ENCODE measurements at regions not wholly inside any gene's neighbourhood (a gene's known extent, or its start where the extent isn't known, plus 50 kb on each side); places are given as distances from the start of the nearest gene placed in this dataset.

DNA sequence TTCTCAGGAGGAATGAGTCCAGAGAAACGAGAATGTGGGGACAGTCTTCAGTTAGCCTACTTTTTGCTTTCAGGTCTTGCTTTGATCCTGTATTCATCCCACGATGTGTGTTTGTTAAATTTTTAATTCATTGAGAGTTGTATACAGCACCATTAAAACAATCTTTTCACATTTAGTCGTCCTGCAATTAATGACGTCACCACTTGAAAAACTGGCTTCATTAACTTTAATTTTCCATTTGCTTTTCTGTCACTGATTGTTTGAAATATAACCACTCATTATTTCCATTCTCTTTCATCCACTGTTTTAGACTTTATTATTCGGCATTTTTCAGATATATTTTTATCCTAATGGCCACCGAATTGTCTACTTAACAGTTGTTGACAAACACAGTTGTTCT, 146.9 kb downstream of the TFEC start:
- DNase-seq = no peak

DNA sequence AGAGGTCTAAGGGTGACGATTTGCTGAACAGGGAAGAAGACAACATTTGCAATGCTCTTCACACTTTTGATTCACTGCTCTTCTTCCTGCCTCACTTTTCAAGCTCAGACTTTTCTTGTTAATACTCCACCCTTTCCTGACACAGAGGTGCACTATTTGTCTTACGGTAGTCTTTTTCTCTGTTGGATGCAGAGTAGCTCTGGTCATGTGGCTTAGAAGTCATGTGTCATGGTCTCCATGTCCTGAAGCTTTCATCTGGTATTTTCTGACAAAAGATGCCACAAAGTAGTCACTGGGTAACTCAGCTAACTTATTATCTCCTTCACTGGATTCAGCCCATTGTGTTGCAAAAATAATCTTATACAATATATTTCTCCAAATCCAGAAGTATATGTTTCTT, 149.1 kb downstream of the TFEC start:
- DNase-seq = no peak

- no peak for DNase-seq
These were observed 151.4 kb downstream of the TFEC start for GRCh38 chr7:115879171-115879570.

- no peak for DNase-seq
These were observed 160.8 kb downstream of the TFEC start for GRCh38 chr7:115869801-115870200.

- no peak for DNase-seq
These were observed 161.4 kb downstream of the TFEC start for GRCh38 chr7:115869190-115869589.

- DNase-seq = peak; percentile 23
These were observed 162.2 kb downstream of the TFEC start for GRCh38 chr7:115868369-115868768.

- no peak for DNase-seq
These were observed 166.5 kb downstream of the TFEC start for GRCh38 chr7:115864082-115864481.

DNA sequence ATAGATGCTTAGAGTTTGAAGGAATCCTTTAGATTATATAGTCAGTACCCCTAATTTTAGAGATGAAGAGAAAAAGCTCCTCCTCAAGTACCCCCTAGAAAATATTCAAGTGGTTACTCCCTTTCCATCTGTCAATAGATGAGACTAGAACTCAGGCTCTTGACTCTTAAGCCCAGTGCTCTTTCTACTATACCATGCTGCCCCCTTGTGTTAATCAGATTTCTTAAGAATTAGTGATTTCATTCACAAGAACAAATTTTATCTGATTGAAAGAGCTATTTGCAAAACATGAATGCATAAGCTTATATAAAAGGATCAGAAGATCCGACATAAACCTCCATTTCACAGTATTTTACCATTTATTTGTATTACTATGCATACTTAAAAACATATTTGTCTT, 179.3 kb downstream of the TFEC start:
- peak; percentile 86 for DNase-seq

GRCh38 chr7:115850774-115851173, 179.8 kb downstream of the TFEC start:
- no peak for DNase-seq

DNA sequence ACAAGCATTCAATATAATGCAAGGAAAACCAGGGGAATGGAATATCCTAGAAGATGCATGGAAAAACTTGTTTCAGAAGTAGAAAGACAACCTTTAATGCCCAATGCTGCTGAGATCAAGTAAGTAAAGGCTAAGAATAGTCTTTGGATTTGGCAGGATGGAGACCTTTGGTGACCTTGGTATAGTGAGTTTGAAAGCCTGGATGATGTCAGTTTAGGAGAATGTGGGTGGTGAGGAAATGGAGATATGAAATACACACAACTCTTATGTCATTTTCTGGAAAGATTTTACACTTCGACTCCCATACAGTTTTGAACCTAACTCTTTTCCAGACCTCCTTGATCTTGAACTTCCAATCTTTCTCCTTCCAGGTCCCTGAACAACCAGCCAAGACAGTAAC, 185.7 kb downstream of the TFEC start:
- DNase-seq = no peak

- no peak for DNase-seq
These were observed 189.9 kb downstream of the TFEC start for GRCh38 chr7:115840702-115841101.

DNA sequence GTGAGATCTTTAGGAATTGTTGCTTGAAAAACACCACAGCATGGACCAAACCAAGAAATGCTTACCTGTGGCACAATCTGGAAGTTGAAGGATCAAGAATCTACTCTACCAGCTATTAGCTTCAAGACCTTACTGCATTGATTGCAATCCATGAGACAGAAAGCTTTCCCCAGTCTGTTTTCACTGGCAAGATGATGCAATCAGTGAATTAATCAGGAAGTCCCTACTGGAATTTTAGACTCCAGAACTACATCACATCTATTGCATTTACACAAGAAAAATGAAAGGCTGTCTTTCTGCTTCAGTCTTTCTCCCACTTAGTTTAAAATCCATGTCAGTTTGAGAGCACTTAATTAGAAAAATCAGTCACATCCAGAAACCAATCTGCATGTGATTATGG, 191.7 kb downstream of the TFEC start:
- DNase-seq = peak; percentile 14

GRCh38 chr7:115831371-115831770, 199.2 kb downstream of the TFEC start:
- no peak for DNase-seq

DNA sequence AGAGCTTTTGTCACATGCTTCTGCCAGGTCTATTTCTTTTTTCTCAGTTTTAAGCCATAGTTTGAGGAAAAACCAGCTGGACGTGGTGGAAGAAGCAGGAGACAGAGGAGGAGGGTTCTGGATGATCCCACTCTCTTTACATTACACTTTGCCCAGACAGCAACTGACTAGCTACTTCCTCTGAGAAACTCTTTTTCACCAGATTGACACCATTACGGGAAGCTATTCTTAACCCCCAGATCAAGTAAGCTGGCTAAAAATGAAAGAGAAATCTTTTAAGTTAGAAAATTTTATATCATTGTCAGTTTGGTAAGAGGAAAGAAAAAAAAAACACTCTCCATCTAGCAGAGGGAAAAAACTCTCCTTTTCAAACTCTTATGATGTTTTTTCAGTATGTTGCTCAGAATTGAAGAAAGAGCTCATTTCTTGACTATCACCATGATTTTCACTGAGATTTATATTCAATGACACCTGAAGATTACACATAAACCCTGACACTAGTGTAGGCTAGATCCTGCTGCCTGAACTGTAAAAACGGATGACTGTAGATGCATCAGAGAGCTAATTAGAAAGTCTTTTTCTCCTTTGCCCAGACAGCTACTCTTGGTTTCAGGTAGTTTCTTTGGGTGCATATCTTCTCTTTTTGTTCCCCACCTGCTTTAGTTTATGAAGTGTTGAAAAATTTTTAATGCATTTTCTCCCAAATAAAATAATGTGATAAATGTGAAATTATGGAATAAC, 203.1 kb downstream of the TFEC start:
- no peak for DNase-seq

DNA sequence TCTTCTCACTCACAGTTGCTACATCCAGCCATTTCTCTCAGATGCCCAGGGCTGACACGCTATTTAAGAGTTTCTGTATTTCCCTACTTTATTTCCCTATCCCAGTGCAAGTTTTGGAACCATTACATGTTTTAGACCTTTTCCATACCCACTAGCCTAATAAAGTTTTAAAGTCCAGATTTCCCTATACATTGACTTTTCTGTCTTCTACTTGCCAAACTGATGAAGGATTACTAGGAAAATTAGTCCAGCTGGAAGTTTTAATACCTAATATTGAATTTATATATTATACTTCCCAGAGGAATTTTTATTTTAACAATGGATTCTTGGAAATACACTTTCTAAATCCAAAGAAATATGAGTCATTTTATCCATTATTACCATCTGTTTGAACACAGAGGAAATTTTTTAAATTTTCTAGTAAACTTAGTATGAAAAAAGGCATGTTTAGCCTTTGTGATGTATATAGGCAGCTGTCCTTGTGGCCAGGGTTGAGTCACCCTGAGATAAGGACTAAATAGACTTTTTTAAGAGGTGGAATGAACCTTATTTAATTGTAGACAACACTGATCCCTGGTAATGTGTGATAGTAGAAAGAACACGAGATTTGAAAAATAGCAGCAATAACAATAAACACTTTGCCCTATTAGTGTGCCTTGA, 205.0 kb downstream of the TFEC start:
- DNase-seq = no peak

- DNase-seq = no peak
These were observed 207.8 kb downstream of the TFEC start for GRCh38 chr7:115822801-115823200.

GRCh38 chr7:115822380-115822779, 208.2 kb downstream of the TFEC start:
- no peak for DNase-seq

DNA sequence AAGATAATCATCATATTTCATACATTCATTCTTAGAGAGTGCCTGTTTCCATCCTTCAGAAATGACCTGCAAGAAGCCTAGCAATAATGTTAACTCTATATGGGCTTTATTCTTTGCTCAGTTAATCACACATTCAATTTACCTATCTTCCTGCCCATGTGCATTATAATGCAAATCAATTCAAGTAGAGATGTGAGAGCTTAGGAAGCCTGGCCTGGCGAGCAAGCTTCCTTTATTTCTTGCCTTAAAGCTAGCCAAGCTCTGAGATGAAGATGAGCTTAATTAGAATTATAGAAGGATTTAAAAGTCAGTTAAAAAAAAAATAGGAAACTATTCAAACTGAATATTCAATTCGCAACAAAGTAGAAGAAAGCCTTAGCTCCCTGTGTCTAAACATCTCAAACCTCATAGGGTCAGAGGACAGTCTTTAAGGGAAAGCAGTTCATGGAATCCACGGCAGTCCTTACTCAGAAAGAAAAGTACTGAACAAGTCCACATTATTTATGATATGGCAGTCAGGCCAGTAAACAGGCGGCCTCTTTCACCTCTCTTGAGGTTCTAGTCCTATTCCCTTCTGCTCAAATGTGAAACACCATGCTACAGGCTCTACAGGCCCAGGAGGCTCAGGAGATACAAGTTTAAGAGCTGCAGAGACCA, 214.1 kb downstream of the TFEC start:
- no peak for DNase-seq

- no peak for DNase-seq
These were observed 217.8 kb downstream of the TFEC start for GRCh38 chr7:115812794-115813193.

GRCh38 chr7:115805458-115805857, 225.1 kb downstream of the TFEC start:
- DNase-seq = no peak

GRCh38 chr7:115802415-115802814, 228.1 kb downstream of the TFEC start:
- no peak for DNase-seq

- DNase-seq = no peak
These were observed 231.1 kb downstream of the TFEC start for GRCh38 chr7:115799430-115799829.

DNA sequence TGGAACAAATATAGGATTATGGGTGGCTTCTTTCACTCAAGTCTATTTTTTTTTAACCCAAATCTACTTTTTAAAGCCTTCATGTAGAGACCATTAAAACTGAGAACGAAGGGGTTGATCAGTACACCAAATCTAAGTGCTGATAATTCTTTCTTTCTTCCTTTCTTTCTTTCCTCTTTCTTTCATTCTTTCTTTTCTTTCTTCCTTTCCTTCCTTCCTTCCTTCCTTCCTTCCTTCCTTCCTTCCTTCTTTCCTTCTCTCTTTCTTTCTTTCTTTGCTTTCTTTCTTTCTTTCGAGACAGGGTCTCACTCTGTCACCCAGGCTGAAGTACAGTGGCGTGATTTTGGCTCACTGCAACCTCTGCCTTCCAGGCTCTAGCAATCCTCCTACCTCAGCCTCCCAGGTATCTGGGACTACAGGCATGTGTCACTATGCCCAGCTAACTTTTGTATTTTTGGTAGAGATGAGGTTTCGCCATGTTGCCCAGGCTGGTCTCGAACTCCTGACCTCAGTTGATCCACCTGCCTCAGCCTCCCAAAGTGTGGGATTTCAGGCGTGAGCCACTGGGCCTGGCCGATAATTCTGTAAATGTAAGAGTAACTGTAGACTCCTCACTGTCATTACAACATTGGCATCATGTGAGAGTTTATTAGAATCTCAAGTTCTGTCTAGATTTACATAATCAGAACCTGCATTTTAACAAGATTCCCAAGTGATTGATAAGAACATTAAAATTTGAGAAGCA, 236.4 kb downstream of the TFEC start:
- no peak for DNase-seq

DNA sequence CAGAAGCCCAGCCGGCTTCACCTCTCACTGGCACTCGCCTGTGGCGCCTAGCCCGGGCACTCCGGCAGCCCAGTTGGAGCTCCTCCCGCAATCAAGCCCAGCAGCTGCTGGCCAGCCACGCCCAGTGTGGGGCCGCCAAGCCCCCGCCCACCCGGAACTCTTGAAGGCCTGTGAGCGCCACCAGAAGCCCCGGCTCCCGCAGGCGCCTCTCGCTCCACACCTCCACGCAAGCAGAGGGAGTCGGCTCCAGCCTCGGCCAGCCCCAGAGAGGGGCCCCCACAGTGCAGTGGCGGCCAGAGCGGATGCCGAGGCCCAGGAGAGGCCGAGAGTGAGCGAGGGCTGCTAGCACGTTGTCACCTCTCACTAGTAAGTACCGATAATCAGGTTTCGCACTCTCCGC, 240.7 kb downstream of the TFEC start:
- DNase-seq = no peak
